Gastroesophageal sphincter (tissue), 3 donors: ENCODE measurements at regions not wholly inside any gene's neighbourhood (a gene's known extent, or its start where the extent isn't known, plus 50 kb on each side); places are given as distances from the start of the nearest gene placed in this dataset.

ENCODE experiments used
- EP300 ChIP-seq: sonication (generic); formaldehyde crosslinking; IDR thresholded peaks from one replicate; pipeline ENCODE4 v1.6.1; 2017; ENCODE audit warnings: antibody characterized with exemption, mild to moderate bottlenecking
- POLR2AphosphoS5 ChIP-seq: sonication (generic); formaldehyde crosslinking; IDR thresholded peaks from one replicate; pipeline ENCODE4 v1.6.1; 2017; ENCODE audit warnings: antibody characterized with exemption
- TF ChIP-seq, protein P1 (sequence below), 4 experiments: fragments of 200-600 bp in 2 of 4; fragments of 450-650 bp in 2 of 4; sonication (generic) in 1 of 4; IDR thresholded peaks; one replicate each; pipeline ENCODE4 v1.5.1; 2017 to 2019; ENCODE audit warnings: antibody characterized with exemption in 4 of 4, mild to moderate bottlenecking in 2 of 4, moderate library complexity in 2 of 4

DNA sequence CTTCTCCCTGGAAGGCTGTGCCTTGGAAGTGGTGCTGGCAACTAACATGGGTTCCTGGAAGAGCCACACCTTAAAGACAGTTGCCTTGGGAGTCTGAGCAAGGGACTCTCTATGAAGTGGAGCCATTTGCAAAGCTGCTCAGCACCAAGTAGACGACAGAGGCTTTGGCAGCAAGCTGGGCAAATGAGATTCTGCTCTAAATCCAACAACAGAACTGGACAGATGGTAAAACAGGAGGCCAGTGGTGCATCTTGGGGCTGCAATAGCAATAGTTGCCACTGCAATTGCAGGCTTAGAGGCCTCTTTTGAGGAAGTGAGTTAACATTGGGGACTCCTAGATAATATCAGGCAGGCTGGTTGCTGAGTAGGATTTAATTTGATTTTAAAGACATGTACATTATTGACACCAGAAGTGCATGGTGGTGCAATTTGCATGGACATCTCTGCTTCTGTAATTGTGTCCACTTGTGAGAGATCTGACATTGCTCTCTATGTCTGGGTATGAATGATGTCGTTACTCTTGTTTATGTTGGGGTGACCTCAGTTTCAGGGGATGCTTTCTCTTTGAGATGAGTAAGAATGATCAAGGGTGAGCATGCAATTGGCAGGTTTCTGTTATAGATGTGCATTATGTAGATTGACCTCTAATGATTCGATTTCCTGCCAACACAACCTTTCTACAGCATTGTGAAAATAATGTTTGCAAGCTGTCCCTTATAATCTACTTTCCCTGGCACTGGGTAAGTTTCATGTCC is 568.3 kb upstream of the MEX3C start:
- TF ChIP-seq, protein P1, sequence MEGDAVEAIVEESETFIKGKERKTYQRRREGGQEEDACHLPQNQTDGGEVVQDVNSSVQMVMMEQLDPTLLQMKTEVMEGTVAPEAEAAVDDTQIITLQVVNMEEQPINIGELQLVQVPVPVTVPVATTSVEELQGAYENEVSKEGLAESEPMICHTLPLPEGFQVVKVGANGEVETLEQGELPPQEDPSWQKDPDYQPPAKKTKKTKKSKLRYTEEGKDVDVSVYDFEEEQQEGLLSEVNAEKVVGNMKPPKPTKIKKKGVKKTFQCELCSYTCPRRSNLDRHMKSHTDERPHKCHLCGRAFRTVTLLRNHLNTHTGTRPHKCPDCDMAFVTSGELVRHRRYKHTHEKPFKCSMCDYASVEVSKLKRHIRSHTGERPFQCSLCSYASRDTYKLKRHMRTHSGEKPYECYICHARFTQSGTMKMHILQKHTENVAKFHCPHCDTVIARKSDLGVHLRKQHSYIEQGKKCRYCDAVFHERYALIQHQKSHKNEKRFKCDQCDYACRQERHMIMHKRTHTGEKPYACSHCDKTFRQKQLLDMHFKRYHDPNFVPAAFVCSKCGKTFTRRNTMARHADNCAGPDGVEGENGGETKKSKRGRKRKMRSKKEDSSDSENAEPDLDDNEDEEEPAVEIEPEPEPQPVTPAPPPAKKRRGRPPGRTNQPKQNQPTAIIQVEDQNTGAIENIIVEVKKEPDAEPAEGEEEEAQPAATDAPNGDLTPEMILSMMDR (IDR thresholded peaks at IDR 0.05) = no peak
- TF ChIP-seq POLR2AphosphoS5 (no peak), EP300 (no peak)
